Hematopoietic multipotent progenitor cell treated with erythropoietin and hydrocortisone succinate and interleukin-3 and kit ligand, for 6 days (in vitro differentiated cells): ENCODE measurements at regions not wholly inside any gene's neighbourhood (a gene's known extent, or its start where the extent isn't known, plus 50 kb on each side); places are given as distances from the start of the nearest gene placed in this dataset.

Experiments
- DNase-seq: peaks from one replicate; pipeline ENCODE4 v3.0.0-alpha.2; 2015

DNA sequence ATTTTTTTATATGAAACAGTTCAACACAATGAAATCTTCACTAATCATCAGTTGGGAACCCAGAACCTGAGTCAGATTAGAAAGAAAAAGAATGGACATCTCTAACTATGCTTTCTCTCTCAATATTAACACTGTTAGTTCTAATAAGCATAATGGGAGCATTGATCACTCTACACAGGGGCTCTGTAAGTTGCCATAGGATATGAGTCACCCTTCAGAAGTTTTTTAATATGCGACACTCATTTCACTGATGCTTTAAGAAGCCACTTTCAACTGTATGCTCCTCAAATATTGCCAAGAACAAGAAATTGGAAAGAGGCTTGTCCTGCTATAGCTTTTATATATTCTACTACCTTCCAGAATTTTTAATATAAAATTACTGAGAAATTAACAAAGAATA, 187.0 kb downstream of the AASDH start:
- no peak for DNase-seq

DNA sequence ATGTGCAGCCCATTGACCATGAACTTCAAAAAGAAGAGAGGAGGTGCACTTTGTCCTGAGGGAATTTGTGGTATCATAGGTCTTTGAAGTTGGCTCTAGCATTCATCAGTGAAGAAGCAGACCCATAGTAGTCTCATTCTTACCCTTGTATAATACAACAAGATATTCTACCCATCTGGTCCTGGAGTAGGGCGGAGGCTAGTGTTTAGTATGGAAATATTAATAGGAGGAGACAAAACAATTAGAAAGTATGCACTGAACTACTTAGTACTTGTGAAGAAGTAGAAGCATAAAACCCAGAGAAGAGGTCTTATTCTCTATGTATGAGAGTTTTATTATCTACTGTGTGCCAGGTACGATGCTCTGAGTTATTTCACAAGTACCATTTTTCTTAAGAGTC, 189.0 kb downstream of the AASDH start:
- DNase-seq, result no peak

DNA sequence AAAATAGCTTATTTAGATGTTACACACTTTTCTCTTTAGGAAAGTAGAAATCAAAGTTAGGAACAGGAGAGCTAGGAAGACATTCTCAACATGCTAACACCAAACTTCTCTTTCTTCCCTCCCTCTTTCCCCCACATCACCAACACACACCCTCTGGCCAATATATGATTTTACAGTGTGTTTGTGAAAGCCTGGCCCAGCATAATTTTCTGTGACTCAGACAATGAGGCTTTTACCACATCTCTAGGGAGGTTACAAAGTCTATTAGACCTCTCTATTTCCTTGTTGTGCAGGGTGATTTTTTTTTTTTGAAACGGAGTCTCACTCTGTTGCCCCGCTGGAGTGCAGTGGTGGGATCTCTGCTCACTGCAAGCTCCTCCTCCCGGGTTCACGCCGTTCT, 189.9 kb downstream of the AASDH start:
- DNase-seq, result no peak

DNA sequence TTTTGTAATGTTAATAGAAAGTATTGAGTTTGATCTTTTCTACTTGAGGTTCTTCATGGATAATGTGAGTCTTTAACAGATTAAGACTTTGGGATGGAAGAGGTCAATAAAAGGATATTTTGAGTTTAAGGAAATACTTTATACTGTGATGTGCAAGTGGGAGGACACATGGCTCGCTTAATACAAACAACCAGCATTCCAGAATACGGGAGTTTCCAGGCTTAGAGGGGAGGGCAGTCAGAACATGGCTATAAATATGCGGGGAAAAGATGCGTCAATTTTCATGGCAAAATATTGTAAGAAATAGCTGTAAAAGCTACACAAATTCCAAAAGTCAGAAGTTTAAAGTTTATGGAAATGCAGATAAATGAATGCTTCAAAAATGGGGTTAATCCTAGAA, 192.3 kb downstream of the AASDH start:
- DNase-seq, result no peak

DNA sequence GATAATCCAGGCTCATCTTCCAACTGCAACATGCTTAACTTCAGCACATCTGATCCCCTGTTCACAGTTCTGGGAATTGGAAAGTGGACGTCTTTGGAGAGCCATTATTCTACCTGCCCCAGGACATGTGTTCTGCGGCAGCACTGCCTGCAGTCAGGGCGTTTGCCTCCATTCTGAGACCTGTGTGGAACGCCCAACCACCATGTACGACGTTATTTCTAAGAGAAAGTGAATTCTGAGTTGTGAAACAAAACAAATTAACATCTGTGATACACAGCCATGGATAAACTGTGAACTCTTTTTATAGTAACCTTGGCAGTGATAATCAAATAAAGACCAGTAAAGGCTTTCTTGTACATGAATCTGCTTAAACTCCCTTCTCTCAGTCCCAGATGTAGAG, 195.8 kb downstream of the AASDH start:
- DNase-seq, result no peak

DNA sequence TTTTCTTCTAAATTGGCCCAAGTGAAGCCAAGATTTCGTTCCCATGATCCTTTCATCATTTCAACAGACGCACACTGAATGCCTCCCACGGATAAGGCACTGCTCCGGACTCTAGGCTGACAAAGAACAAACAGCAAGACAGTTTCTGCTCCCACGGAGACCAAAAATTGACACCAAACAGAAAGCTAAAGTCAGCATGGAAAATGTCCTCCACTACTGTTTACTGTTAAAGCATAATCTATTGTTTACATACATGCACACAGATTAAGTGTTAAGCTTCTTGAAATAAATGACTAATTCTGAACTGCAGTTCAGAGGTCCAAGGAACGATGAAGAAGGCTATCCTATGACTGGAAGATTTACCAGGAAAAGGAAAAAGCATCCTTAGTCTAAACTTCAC, 199.6 kb downstream of the AASDH start:
- no peak for DNase-seq

DNA sequence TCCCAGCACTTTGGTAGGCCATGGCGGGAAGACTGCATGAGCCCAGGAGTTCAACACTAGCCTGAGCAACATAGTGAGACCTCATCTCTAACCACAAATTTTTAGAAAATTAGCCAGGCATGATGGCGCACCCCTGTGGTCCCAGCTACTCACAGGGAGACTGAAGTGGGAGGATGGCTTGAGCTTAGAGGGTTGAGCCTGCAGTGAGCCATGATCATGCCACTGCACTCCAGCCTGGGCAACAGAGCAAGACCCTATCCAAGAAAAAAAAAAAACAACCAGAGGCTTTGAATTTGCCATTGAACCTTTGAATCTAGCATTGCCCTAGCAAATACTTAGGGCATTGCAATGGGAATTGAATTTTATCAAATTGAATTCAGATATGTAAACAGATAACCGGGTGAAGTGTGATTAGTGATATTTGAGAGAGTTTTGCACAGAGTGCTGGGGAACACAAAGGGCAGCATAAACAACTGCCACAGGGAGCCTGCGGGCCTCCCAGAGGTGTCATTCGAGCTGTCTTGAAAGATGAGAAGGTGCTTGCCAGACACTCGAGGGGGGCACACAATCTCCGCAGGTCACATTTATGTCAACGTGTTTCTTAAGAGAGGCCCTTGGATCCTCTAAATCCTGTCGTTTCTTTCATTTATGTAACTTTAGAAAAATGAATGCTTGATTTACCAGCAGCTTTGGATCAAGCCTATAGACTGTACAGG, 200.3 kb downstream of the AASDH start:
- DNase-seq, result no peak

DNA sequence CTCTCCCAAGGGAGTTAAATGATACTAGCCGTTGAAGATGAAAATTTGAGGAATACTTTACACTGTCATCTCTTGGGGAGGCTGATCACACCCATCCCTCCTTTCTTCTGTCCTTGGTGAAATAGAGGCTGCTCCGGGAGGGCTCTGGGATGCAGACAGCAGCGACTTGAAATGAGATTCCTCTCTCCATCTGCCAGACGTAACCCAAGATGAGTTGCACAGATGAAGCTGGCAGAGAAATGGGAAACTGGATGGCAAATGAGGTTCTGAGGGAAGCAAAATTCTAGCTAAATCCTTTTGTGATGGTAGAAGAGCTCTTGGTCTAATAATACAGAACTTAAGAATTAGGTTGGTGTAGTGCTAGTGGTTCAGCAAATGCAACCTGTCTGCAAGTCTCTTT, 201.4 kb downstream of the AASDH start:
- DNase-seq, result no peak

DNA sequence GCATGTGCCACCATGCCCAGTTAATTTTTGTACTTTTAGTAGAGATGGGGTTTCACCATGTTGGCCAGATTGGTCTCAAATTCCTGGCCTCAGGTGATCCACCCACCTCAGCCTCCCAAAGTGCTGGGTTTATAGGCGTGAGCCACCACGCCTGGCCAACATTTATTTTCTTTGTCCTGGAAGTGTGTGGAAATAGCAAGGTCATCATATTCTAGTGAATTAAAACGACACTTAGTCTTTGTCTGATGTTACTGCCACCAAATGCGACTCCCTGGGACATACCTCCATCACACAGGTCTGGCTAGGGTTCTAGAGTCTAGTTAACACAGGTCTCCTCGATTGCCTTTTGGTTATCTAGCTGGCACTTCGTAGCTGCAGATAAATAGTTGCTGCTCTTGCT, 203.1 kb downstream of the AASDH start:
- DNase-seq, result no peak

DNA sequence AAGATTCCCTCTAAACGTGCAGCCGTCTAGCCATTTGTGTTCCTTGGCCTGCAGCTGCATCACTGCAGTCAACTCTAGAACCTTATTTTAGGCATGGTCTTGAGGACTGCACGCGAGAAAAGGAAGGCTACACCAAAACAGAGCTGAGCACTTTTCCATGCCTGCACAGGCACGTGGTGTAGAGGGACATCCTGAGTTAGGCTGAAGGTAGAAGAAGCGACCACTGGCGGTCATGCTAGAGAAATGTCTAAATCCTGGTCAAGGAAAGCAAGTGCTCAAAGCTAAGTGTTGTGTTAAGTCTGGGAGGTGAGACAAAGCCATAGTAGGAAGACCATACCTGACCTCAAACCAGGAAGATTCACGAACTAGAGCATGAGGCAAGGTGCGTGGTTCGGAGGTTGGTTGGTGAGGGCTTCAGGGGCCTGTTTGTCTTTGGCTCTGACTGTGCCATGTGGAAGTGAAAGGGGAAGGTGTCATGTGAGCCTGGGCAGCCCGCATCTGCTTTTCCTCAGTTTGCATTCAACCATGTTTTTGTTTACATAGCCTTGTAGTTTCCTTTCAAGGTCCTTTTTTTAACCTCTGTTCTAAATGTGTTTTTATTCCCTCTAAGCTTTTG, 203.8 kb downstream of the AASDH start:
- no peak for DNase-seq

DNA sequence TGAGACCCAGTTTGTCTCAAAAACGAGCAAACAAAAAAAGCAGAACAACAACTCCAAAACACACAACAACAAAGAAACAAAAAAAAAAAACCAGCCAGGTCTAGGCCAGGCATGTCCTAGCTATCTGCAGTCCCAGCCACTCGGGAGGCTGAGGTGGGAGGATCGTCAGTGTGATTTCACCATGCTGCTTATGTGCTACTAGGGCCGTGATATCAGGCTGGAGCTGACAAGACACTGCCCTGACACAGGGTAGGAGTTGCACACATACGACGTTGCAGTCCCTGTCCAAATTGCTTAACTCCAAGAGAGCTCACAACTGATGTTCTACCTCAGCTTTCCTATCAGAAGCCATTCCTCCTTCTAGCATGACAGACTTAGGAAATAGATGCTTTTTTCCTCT, 204.9 kb downstream of the AASDH start:
- DNase-seq, result peak; percentile 19

DNA sequence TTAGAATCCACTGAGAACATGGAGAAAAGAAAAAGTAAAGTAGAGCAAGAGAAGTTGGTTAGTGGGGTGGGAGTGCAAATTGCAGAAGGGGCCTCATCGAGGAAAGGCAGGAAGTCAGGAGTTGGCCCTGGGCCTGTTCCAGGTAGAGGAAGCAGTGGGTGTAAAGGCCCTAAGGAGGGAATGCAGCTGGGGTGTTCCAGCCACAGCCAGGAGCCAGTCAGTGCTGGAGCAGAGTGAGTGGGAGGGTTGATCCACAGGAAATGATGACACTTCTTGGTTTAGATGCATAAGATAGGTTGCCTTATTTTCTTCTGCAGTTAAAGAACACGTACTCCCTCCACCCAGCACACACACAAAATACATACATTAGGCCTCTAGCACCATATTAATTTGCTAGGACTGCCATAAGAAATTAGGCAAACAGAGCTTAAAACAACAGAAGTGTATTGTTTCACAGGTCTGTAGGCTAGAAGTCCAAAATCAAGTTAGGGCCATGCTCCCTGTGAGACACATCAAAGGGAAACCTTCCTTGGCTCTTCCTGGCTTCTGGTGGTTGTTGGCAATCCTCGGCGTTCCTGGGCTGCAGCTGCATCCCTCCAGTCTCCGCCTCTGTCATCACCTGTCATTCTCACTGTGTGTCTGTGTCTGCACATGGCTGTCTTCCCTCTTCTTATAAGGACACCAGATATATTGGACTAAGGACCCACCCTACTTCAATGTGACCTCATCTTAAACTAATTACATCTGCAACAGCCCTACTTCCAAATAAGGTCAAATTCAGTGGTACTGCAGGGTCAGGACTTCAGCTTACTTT, 205.9 kb downstream of the AASDH start:
- DNase-seq, result peak; percentile 64

DNA sequence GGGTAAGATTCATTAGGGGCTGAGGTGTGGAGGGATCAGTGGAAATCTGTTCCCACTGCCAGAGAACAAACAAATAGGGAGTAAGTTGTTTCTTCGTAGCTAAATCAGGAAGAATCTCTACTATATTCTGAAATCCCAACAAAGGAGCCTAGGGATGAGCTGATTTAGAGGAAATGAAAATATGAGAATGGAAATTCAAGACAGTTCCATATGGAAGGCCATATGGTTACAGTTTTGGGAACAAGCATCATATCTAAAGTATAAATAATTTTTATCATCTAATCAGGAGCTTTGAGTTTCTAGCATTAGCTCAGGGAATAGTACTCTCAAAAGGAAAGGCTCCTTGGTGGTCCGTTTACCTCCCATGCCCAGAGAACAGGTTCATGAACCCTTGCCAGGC, 218.2 kb downstream of the AASDH start:
- no peak for DNase-seq

DNA sequence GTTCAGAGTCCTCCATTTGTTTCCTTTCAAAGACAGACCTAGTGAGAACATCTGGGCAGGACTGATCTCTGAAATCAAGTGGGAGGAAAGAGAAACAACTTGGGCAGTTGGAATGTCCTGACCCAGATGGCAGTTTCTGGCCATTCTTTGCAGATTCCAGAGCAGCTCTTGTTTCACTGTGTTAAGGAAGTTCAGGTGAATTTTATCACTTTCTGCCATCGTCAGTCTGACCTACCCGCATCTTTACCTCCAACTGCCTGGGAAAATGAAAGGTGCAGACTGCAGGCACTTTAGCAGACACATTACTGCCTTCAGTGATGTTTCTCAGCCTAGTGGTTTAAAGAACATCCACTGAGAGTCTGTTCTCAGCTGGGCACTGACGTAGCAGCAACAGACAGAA, 216.2 kb downstream of the CEP135 start:
- no peak for DNase-seq

DNA sequence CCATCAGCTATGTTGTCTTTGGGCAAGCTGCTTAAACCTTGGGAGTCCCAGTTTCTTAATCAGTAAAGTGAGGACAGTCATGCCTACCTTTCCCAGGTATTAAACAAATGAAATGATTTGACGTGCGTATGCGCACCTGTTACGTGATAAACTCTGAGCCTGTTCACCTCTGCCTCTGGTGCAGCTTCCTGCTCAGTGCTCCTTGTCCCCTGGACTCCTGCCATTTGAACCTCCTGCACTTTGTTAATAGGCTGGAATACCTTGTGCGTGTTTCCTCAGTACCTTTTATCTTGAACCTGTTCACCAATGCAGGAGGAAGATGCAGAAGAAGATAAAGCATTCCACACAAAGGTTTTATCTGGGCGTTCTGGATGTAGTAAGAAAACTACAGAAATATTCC, 211.9 kb downstream of the CEP135 start:
- no peak for DNase-seq

DNA sequence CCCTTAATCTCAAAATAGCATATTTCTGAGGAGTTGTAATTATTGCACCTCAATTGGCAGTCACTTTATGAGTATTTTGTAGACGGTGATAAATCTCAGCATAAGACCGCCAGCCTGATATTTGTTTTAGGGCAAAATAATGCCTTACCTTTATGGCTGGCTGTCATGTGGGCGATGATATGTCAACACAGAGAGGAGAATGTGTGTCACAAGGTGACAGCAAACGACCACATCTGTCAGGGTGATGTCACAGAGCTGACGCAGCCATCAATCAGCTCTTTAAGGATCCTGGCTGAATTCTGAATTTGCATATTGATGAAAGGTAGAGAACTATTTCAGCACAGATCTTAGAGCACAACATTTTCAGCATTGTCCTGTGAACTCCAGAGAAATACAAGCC, 209.7 kb downstream of the CEP135 start:
- no peak for DNase-seq

DNA sequence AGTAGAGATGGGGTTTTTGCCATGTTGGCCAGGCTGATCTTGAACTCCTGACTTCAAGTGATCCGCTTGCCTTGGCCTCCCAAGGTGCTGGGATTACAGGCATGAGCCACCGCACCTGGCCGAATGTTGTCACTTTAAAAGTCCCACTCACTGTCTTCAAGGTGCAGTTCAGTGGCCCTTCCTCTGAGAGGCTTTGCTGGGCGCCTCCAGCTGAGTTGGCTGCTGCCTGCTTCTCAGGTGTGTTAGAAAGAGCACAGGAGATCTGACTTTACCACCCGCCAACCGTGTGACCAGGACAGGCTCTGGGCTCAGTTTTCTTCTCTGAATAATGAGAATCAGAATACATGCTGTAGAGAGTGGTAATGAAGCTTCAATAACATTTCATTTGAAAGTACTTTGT, 207.4 kb downstream of the CEP135 start:
- DNase-seq, result no peak

DNA sequence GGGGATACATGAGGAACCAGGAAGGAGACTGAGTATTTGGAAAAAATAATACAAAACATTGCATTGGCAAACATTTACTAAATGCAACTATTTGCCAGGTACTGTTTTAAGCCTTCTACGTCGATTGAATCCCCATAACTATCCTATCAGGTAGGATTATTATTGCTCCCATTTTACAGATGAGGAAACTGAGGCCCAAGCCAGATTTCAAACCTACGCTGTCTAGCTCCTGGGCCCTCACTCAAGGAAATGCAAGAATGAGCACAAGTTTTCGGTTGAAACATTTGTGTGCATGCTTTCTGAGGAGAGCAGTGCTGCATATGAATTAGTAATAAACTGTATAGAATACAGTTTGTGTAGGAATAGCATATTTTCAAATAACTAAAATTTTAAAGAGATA, 206.7 kb downstream of the CEP135 start:
- no peak for DNase-seq

DNA sequence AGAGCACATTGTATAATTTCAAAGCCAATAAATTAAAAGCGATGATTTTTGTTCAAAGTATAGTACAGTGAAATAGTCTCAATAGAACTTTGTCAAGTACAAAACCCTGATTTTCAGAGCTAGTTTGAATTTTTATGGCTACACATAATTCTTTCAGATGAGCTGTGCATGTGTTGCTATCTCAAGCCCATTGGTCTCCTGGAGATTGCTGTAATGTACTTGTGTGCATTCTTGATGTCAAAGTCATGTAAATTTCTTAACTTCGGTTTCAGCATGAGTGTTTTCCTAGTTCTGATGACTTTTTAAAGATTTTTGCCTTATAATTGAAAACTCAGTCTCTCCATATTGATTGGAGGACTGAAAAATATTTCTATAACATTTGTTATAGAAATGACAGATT, 200.8 kb downstream of the CEP135 start:
- no peak for DNase-seq

DNA sequence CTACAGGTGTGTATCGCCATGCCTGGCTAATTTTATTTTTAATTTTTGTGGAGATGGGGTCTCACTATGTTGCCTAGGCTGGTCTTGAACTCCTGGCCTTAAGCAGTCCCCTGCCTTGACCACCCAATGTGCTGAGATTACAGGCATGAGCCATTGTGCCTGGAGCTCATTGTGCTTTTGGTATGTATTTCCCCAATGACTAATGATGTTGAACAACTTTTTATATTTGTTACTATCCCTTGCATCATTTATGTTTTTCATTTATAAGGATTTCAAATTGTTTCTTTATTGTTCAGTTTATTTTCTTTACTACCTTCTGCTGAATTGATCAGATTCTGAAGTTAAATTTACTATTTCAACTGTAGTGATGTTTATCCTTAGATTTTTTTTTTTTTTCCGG, 199.7 kb downstream of the CEP135 start:
- no peak for DNase-seq

DNA sequence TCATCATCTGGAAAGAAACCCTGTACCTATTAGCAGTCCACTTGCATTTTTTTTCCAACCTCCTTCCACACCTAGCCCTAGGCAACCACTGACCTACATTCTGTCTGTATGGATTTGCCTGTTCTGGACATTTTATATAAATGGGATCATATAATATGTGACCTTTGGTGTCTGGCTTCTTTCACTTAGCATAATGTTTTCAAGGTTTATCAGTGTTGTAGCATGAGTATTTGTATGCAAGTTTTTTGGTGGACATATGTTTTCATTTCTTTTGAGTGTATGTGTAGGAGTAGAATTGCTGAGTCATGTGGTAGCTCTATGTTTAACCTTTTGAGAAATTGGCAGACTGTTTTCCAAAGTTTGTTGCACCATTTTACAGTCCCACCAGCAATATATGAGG, 198.6 kb downstream of the CEP135 start:
- DNase-seq, result peak; percentile 54

DNA sequence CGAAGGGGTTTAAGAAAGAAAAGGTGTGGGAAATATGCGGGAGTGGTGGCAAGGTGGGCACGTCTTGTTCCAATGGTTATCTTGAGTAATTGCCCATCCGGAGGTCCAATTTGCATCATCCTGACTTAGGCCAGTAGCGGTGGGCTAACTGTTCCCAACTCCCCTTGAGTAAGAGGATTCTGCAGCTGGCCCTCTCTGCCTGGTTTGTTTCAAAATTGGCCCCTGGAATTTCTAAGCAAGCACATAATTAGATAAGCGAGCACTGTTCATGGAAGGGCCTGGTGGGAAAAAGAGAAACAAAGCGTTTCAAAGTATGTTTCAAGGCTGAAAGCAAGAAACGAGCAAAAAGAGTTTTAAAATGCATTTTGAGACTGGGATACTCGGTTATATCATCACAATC, 198.2 kb downstream of the CEP135 start:
- no peak for DNase-seq

DNA sequence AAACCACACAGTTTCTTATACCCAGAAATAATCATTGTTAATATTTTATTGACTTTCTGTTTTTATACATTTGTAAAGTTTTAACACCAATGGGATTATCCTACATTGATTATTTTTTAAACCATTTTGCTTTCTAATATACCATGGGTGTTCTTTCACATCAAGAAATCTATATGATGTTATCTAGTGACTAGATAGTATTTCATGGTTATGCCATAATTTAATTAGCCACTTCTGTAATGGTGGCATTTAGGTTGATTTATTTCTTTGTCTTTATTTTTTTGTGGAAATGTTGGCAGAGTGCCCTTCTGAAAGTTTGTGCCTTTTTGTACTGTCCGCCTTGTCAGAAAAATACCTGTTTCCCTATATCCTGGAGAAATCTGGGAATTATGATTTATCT, 193.3 kb downstream of the CEP135 start:
- no peak for DNase-seq

DNA sequence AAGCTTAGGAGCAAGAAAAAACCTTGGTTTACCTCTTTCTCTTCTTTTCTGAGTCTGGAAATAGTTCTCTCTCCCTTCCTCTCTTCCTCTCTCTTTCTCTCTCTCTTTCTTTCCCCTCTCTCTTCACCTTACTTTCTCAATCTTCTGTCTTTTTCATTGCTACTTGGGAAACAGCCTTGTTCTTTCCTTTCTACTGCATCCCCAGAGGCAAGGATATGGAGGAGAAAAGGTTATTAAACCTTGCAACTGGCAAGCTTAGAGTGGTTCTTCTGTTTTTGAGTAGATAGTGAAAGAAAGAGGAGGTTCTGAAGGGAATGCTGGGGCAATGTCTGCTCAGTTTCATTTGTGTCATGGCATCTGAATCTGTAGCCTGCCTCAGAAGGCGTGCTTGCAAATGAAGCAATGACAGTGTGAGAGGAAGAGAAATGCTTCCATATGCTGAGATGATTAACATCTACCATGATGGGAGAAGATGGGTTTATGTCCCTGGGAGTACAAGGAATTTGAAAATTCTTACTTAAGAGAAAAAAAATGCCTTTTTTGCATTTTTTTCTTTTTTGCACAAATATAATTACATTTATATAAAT, 190.6 kb downstream of the CEP135 start:
- no peak for DNase-seq
